AG10803 (cell line): ENCODE measurements at regions not wholly inside any gene's neighbourhood (a gene's known extent, or its start where the extent isn't known, plus 50 kb on each side); places are given as distances from the start of the nearest gene placed in this dataset.

Source experiments
- DNase-seq: peaks from one replicate; pipeline ENCODE4 v3.0.0; 2010; ENCODE audit warnings: low read depth
- H3K4me3 ChIP-seq: 2 replicates; pipeline ENCODE4 v1.5.1; 2011; ENCODE audit warnings: mild to moderate bottlenecking, low read length, control low read depth
- CTCF ChIP-seq: conservative IDR thresholded peaks from 2 replicates; pipeline ENCODE4 v1.5.1; 2011; ENCODE audit warnings: mild to moderate bottlenecking, low read length, control low read depth, inconsistent platforms

GRCh38 chr4:45408996-45409395, 682.6 kb upstream of the GNPDA2 start:
- TF ChIP-seq CTCF: no peak
- H3K4me3 ChIP-seq: no peak overlapping the region
- no peak for DNase-seq

- TF ChIP-seq CTCF: no peak
- DNase-seq: no peak
- H3K4me3 ChIP-seq: no peak overlapping the region
Observed at GRCh38 chr4:45399116-45399515, 672.8 kb upstream of the GNPDA2 start.

- TF ChIP-seq CTCF: no peak
- no peak for DNase-seq
- no peak overlapping the region for H3K4me3 ChIP-seq
Observed at GRCh38 chr4:45385306-45385705, 659.0 kb upstream of the GNPDA2 start.

- no peak for DNase-seq
- no peak for TF ChIP-seq CTCF
- H3K4me3 ChIP-seq: no peak overlapping the region
Observed at GRCh38 chr4:45370408-45370807, 644.1 kb upstream of the GNPDA2 start.

- no peak for TF ChIP-seq CTCF
- H3K4me3 ChIP-seq: no peak overlapping the region
- DNase-seq: no peak
Observed at GRCh38 chr4:45368832-45369231, 642.5 kb upstream of the GNPDA2 start.

- DNase-seq: no peak
Observed at GRCh38 chr4:45363931-45364330, 637.6 kb upstream of the GNPDA2 start.

More at GRCh38 chr4:45363931-45364330, 637.6 kb upstream of the GNPDA2 start:
- no peak for TF ChIP-seq CTCF
- H3K4me3 ChIP-seq: no peak overlapping the region
